Stimulated activated naive CD4-positive, alpha-beta T cell treated with Interleukin-2 at 50 U/mL for 16 hours (primary cell): ENCODE measurements at regions not wholly inside any gene's neighbourhood (a gene's known extent, or its start where the extent isn't known, plus 50 kb on each side); places are given as distances from the start of the nearest gene placed in this dataset.

Experiments used
- DNase-seq: peaks from one replicate; lab custom pipeline; 2025; lab: John Stamatoyannopoulos, UW

- no peak for DNase-seq
Measured at GRCh38 chr14:61107869-61108493, 126.9 kb downstream of the SLC38A6 start.

GRCh38 chr14:61106959-61107641 lies 126.1 kb downstream of the SLC38A6 start:
- DNase-seq, result no peak

DNA sequence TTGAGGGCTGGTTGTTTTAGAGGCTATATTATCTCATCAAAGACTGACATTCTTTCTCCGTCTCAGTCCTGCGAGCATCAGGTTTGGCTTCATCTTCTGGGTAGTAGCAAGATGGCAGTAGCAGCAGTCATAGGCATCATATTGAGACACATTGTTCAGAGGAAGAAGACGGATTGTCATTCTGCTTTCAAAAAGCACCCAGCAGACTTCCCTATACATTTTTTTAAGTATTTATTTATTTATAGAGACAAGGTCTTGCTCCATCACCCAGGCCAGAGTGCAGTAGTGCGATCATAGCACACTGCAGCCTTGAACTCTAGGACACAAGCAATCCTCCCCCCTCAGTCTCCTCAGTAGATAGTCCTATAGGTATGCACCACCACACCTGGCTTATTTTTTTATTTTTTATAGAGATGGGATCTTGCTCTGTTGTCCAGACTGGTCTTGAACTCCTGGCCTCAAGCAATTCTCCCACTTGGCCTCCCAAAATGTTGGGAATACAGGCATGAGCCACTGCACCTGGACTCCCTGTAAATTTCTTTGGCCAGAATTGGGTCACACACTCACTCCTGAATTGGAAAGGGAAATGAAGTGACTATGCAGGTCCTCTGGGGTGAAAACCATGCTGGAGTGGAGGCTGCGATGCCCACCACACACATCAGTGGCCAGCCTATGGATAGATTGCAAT lies 125.4 kb downstream of the SLC38A6 start:
- DNase-seq, result no peak

DNA sequence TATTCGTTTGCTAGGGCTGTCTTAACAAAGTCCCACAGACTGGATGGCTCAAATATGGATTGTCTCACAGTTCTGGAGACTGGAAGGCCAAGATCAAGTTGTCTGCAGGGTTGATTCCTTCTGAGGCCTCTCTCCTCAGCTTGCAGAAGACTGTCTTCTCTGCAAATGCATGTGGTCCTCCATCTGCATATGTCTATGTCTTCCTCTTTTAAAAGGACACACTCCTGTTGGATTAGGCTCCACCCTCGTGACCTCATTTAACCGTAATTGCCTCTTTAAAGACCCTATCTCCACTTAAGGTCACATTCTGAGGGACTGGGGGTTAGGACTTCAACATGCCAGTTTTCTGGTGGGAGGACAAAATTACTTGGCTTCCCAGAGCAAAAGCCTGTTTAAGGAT lies 123.3 kb downstream of the SLC38A6 start:
- no peak for DNase-seq

- no peak for DNase-seq
Measured at GRCh38 chr14:61103541-61104339, 122.7 kb downstream of the SLC38A6 start.

DNA sequence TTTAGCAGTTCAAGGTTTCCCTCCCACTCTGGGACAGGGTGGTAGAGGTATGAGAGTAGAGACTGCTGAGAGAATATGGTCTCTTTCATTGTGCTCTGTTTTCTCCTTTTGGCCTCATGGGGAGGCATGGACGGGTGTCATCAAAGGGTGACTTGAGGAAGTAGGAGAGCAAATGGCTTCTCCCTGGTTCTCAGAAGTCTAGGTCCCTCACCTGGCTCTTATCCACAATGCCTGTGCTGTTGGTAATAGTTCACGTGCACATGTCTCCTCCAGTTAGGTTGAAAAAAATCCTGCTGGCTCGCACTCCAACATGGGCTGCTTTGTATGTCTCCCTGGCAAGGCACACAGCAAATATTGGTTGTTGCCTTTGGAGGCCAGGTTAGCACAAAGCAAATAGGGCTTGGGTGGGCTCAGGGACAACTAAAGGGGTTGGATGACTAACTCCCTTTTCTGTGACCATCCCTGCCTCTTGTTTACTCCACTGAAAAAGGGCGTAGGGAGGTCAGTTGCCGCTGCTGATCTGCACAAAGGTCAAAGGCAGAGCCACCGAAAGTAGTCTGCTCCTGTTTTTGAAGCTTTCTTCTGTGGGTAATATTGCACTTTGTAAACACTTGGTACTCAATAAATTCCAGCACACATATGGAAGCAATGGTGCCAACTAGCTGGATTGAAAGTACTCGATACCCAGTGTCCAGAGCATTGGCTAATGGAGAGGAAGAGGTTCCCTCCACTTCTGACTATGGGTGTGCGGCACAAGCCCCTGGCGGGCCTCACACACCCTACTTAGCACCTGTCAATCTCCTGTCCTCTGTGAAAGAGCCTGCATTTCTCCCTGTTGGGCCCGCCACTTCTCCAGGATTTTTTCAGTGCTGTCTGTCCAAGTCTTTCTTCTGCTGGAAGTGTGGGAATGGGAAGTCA lies 121.8 kb downstream of the SLC38A6 start:
- DNase-seq, result no peak
